HL-60 (cell line): ENCODE measurements at regions not wholly inside any gene's neighbourhood (a gene's known extent, or its start where the extent isn't known, plus 50 kb on each side); places are given as distances from the start of the nearest gene placed in this dataset.
A peak's percentile ranks its signal among the peaks of the same experiment; 100 is the strongest.

Source experiments
- DNase-seq, 2 experiments: peaks; one replicate each; pipeline ENCODE4 v3.0.0-alpha.2; 2010 to 2020; ENCODE audit warnings: low read depth in 1 of 2, low spot score in 1 of 2
- H3K27ac ChIP-seq: fragments of 250-450 bp; sonication (Bioruptor Pico); replicated peaks from 2 replicates; pipeline ENCODE4 v1.5.1; 2020; ENCODE audit warnings: mild to moderate bottlenecking, moderate library complexity
- H3K27me3 ChIP-seq: fragments of 250-450 bp; sonication (Bioruptor Pico); 2 replicates; pipeline ENCODE4 v1.5.1; 2021; ENCODE audit warnings: mild to moderate bottlenecking, moderate library complexity; ENCODE audit not compliant: insufficient read depth, poor library complexity, severe bottlenecking
- H3K4me3 ChIP-seq: replicated peaks from 2 replicates; pipeline ENCODE4 v1.5.1; 2011; ENCODE audit warnings: mild to moderate bottlenecking, control low read depth, low read length; ENCODE audit not compliant: insufficient read depth
- GABPA ChIP-seq: IDR thresholded peaks from 2 replicates; pipeline ENCODE4 v1.6.1; 2012; ENCODE audit warnings: low read depth
- POLR2AphosphoS5 ChIP-seq: IDR thresholded peaks from 2 replicates; pipeline ENCODE4 v1.6.1; 2012; ENCODE audit warnings: low read depth
- SPI1 ChIP-seq: IDR thresholded peaks from 2 replicates; pipeline ENCODE4 v1.6.1; 2012; ENCODE audit warnings: low read depth, mild to moderate bottlenecking, borderline replicate concordance
- TF ChIP-seq, protein P1 (sequence below): IDR thresholded peaks from 2 replicates; pipeline ENCODE4 v1.6.1; 2012; ENCODE audit warnings: low read depth; ENCODE audit not compliant: insufficient replicate concordance
- TF ChIP-seq, protein P2 (sequence below): IDR thresholded peaks from one replicate; pipeline ENCODE4 v1.5.1; 2011; ENCODE audit warnings: low read length, control low read depth, inconsistent platforms; ENCODE audit not compliant: insufficient read depth

- DNase-seq, result no peak
- Histone ChIP-seq H3K27ac (peak overlapping the region; percentile 94), H3K27me3 (no peaks in the 10 kb centered on the region), H3K4me3 (no peak overlapping the region)
- TF ChIP-seq, protein P1, sequence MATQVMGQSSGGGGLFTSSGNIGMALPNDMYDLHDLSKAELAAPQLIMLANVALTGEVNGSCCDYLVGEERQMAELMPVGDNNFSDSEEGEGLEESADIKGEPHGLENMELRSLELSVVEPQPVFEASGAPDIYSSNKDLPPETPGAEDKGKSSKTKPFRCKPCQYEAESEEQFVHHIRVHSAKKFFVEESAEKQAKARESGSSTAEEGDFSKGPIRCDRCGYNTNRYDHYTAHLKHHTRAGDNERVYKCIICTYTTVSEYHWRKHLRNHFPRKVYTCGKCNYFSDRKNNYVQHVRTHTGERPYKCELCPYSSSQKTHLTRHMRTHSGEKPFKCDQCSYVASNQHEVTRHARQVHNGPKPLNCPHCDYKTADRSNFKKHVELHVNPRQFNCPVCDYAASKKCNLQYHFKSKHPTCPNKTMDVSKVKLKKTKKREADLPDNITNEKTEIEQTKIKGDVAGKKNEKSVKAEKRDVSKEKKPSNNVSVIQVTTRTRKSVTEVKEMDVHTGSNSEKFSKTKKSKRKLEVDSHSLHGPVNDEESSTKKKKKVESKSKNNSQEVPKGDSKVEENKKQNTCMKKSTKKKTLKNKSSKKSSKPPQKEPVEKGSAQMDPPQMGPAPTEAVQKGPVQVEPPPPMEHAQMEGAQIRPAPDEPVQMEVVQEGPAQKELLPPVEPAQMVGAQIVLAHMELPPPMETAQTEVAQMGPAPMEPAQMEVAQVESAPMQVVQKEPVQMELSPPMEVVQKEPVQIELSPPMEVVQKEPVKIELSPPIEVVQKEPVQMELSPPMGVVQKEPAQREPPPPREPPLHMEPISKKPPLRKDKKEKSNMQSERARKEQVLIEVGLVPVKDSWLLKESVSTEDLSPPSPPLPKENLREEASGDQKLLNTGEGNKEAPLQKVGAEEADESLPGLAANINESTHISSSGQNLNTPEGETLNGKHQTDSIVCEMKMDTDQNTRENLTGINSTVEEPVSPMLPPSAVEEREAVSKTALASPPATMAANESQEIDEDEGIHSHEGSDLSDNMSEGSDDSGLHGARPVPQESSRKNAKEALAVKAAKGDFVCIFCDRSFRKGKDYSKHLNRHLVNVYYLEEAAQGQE, result no peak
- TF ChIP-seq, protein P2, sequence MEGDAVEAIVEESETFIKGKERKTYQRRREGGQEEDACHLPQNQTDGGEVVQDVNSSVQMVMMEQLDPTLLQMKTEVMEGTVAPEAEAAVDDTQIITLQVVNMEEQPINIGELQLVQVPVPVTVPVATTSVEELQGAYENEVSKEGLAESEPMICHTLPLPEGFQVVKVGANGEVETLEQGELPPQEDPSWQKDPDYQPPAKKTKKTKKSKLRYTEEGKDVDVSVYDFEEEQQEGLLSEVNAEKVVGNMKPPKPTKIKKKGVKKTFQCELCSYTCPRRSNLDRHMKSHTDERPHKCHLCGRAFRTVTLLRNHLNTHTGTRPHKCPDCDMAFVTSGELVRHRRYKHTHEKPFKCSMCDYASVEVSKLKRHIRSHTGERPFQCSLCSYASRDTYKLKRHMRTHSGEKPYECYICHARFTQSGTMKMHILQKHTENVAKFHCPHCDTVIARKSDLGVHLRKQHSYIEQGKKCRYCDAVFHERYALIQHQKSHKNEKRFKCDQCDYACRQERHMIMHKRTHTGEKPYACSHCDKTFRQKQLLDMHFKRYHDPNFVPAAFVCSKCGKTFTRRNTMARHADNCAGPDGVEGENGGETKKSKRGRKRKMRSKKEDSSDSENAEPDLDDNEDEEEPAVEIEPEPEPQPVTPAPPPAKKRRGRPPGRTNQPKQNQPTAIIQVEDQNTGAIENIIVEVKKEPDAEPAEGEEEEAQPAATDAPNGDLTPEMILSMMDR, result no peak
Observed at GRCh38 chr15:69727121-69727924, 274.7 kb downstream of the RPLP1 start.

DNA sequence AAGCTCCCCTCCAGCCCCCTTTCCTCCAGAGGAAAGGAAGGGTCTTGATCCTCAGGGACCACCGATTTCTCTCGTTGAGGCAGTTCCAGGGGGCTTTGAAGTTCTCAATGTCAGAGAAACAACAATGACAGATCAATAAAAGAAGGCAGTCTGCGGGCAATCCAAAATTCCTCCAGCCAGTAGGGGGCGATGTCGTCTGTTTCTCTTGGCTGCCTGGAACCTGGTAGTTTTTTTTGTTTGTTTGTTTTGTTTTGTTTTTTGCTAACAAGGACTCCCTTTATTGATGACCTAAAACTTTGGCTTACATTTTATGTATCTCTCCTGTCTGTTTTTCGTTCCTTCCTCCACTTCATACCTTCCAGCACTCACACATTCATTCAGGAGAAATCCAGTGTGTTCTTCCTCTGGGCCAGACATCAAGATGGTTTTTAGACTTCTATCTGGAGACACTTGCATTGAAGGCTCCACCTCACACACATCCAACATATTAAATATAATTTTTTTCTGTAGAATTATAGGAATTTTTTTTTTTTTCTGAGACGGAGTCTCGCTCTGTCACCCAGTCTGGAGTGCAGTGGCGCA lies 276.6 kb downstream of the RPLP1 start:
- Histone ChIP-seq H3K27me3 (no peaks in the 10 kb centered on the region), H3K4me3 (no peak overlapping the region), H3K27ac (no peak overlapping the region; the same call in 1 of the 2 replicates)
- TF ChIP-seq GABPA, result no peak
- no peak for TF ChIP-seq SPI1
- TF ChIP-seq, protein P2, result peak; percentile 40
- TF ChIP-seq, protein P1, result no peak
- no peak for TF ChIP-seq POLR2AphosphoS5
- DNase-seq, result no peak

GRCh38 chr15:69730281-69731080 lies 277.9 kb downstream of the RPLP1 start:
- no peak overlapping the region for H3K27ac ChIP-seq
- no peak overlapping the region for H3K4me3 ChIP-seq
- no peaks in the 10 kb centered on the region for H3K27me3 ChIP-seq
- DNase-seq, result no peak
- TF ChIP-seq SPI1 (no peak), GABPA (no peak), POLR2AphosphoS5 (no peak)
- TF ChIP-seq, protein P1, result no peak
- TF ChIP-seq, protein P2, result no peak
